Activated CD4-positive, alpha-beta T cell treated with anti-CD3 and anti-CD28 coated beads, Interleukin-2, Interleukin-4, amounts not matched to agents 100 ng/mL and 50 ng/mL, durations not matched to agents 16 hours and 8 hours (primary cell): ENCODE measurements at regions not wholly inside any gene's neighbourhood (a gene's known extent, or its start where the extent isn't known, plus 50 kb on each side); places are given as distances from the start of the nearest gene placed in this dataset.
A peak's percentile ranks its signal among the peaks of the same experiment; 100 is the strongest.
"Not testable (repeated sequence)": the region's sequence is repeated elsewhere in the genome, so short reads cannot be mapped to it uniquely, and the experiment has no call there.

Source experiments
- DNase-seq: peaks from one replicate; pipeline ENCODE4 v3.0.0-alpha.2; 2020; ENCODE audit warnings: low spot score

DNA sequence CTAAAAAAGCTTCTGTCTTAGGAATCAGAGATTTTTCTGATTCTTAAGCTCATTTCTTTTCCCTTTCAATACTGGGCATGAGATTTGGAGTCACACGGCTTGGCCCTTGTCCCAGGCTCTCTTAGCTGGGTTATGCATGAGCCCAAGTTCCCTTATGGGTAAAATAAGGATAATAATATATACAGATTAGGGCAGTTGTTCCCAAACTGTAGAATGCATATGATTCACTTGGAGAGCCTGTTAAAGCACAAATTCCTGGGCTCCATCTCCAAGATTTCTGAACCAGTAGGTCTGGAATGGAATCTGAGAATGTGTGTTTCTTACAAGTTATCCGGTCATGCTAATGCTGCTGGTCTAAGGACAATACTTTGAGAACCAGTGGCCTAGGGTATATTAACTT is 154.0 kb downstream of the REEP3 start:
- DNase-seq: no peak

DNA sequence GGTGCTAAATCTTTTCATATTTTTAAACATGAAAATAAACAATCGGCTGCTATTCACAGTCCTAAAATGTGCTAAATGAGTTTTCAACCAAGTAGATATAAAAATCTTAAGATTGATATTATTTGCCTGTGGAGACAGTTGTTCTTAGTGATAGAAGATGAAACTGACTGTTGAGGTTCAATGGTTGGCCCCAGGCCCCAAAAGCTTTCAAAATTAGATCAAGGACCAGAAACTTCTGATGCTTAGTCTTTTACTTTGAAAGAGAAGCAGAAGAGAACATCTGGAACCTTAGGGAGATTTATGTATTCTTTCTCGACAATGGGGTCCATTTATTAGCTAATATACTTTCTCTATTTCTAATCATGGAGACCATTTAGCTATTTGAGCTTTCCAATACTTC is 155.8 kb downstream of the REEP3 start:
- no peak for DNase-seq

DNA sequence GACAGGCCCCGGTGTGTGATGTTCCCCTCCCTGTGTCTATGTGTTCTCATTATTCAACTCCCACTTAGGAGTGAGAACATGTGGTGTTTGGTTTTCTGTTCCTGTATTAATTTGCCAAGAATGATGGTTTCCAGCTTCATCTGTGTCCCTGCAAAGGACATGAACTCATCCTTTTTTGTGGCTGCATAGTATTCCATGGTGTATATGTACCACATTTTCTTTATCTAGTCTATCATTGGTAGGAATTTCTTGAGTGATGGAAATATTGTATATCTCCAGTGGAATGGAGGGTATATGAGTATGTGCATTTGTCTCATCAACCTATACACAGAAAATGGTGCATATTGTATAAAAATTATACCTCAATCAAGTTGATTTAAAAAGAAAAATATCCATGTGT is 159.3 kb downstream of the REEP3 start:
- DNase-seq: not testable (repeated sequence)

DNA sequence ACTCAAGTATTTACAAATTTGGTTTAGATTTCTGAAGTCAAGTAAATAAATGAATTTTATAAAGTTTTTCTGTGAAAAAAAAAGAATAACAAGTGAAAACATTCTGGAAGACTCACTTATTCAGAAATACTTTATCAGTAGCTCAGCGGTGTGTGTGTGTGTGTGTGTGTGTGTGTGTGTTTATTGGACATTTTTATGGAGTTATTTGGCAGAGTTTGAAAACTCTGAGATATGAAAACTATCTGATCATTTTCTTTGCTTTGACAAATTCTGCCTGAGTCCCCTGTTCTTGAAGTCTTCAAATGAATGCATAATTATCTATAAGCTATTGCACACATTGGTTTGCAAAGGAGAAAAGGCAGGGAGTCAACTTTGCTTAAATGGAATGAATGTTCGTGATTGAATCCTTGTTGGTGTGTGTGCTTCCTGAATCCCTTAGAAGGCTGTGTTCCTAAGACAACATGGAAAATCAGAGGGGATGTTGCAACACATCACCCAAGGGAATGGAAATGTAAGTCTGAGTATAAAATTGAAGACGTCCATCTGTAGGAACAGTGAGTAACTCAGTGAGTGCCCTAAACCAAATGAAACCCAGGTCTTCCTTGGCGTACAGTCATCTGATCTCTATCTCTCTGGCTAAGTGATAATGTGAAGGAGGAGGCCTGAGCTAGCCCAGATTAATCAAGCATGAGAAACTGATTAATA is 160.9 kb downstream of the REEP3 start:
- peak; percentile 28 for DNase-seq

DNA sequence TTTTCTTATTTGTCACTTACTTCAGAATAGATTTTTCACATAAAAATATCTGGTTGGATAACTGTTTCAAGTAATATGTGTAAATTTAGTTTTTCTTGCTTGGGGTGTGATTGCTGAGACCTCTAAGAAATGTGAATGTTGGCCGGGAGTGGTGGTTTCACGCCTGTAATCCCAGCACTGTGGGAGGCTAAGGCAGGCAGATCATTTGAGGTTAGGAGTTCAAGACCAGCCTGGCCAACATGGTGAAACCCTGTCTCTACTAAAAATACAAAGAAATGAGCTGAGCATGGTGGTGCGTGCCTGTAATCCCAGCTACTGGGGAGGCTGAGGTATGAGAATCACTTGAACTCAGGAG is 161.5 kb downstream of the REEP3 start:
- DNase-seq: not testable (repeated sequence)

DNA sequence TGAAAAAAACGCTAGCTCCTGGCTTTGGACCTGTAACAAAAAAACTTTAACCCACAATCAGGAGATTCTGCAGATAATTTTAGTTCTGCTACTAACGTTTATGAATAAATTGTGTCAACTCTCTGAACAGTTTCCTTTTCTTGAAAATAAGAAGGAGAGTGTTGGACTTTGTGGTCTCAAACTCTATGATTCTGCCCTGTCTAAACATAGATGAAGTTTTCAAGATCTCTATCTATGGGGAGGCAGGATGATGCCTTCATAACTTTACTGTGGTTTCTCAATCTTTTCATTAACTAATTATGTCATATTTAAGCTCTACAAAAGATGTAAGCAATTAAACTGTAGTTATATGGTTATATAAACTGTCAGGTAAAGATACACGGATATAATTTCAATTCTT is 162.0 kb downstream of the REEP3 start:
- DNase-seq: peak; percentile 38

DNA sequence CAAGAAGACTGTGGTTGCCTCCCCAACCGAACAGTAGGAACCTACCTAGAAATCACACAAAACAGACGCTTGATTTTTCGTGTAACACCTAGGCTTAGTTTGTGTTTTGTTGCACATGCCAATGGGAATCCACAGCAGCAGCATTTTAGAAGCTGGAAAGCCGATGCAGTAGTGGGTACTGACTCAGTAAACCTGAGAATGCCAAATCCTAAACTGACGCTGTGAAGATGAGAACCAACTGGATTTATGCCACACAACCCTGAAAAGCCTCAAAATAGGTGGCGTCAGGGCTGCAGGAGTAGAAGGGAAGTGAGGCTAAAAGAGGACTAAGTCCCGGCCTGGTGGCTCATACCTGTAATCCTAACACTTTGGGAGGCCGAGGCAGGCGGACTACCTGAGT is 162.5 kb downstream of the REEP3 start:
- no peak for DNase-seq

DNA sequence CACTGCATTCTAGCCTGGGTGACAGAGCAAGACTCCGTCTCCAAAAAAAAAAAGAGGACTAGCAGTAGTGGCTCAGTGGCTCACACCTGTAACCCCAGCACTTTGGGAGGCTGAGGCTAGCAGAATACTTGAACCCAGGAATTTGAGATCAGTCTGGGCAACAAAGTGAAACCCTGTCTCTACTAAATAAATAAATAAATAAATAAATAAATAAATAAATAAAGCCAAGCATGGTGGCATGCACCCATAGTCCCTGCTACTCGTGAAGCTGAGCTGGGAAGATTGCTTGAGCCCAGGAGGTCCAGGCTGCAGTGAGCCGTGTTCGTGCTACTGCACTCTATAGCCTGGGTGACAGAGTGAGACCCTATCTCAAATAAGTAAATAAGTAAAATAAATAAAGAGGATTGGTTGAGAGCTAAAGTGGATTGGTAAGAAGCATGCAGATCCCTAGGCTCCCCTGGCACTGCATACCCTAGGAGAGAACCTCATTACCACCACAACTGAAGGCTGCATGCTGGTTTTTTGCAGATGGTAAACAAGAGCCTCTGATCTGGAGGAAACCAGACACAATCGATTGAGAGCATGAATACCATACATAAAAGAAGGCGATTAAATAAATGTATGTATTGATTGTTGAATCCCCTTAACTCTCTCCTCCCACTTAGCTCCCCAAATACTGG is 163.2 kb downstream of the REEP3 start:
- no peak for DNase-seq

DNA sequence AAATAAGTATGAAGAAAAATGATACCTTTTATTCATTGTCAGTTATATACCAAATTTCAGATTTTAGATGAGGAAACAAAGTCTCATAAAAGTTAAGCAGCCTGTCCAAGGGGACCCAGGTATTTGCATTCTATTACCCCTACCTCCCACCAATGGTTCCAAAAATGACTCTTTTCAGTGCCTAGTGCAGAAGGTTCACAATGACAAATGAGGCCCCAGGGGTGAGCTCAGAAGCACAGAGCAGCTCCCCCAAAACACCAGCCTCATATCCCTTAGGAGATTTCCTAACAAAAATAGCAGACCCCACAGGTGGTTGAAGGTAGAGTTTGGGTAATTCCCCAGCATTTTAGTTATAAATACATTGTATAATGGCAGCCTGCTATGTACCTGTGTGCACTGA is 168.6 kb downstream of the REEP3 start:
- DNase-seq: no peak

DNA sequence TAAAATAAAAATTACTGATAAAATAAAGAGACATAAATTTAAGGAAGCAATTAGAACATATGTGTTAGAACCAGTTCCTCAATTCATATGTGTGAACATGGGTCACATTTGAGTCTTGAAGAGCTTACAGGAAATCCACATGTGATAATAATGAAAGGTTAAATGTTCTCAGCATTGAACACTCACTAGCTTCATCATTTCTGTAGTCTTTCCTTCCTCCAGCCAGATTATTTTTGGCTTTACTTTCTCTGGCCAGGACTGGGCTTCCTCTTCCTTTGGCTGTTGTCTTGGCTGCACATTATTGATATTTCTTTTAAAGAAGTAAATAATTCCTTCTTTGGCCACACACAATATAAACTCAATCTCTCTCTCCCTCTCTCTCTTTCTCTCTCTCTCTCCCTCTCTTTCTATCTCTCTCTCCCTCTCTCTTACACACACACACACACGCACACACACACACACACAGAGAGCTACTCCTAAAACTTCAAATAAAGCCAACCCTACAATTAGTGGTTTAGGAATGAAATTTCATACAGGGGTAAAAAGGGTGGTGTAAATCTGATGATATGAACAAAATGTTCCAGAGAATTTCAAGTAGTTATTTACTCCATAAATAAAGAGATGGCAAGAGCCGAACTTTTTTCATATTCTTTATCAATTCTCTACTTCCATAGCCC is 171.2 kb downstream of the REEP3 start:
- DNase-seq: no peak

DNA sequence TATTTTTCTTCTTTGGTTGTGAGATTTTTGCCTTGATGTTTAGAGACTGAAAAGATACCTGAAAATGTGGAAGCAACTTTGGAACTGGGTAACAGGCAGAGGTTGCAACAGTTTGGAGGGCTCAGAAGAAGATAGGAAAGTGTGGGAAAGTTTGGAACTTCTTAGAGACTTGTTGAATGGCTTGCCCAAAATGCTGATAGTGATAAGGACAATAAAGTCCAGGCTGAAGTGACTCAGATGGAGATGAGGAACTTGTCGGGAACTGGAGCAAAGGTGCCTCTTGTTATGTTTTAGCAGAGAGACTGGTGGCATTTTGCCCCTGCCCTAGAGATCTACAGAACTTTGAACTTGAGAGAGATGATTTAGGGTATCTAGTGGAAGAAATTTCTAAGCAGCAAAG is 171.8 kb downstream of the REEP3 start:
- DNase-seq: not testable (repeated sequence)

DNA sequence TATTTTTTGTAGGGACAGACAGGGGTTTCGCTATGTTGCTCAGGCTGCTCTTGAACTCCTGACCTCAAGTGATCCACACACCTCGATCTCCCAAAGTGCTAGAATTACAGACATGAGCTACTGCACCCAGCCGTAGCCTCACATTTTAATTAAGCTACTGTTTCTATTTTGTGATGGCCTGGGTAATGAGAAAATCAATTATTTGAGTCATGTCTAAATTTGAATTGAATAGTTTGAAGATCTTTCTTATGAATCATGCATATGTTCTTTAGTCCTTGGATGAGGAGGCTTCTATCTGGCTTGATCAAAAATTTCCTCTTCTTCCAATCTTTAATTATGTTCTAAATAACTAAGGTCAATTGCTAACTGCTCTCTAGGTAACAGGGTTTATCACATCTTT is 175.0 kb downstream of the REEP3 start:
- no peak for DNase-seq

DNA sequence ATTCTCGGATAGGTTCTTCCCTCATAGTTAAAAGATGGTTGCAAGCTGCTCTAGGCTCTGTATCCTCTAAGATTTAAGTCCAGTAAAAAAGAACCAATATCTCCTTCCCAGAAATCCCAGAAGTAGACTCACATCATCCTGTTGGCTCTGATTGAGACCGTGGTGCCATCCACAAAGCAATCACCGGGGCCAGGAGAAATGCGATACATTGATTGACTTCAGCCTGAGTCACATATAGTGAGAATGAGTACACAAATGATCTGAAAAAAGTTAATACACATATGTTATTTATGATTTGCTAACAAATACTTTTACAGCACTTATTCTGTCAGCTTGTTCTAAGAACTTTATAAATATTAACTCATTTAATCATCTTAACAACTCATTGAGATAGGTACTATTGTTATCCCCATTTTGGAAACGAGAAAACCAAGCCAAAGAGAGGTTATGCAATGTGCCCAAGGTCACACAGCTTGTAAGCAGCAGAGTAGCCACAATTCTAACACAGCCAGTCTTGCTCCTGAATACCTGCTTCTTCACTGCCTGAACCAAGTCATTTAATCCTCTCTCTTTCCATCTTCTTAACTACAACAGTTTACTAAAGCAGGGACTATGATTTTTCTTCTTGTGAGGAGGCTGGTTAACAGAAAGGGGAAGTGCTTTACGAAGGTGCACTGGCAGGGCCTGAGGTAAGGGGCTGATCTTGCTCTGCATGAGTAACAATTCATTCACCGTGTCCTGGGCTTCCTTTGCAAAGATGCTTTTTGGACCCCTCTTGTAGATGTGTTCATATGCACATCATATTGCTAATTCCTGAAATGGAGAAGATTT is 177.0 kb downstream of the REEP3 start:
- no peak for DNase-seq

DNA sequence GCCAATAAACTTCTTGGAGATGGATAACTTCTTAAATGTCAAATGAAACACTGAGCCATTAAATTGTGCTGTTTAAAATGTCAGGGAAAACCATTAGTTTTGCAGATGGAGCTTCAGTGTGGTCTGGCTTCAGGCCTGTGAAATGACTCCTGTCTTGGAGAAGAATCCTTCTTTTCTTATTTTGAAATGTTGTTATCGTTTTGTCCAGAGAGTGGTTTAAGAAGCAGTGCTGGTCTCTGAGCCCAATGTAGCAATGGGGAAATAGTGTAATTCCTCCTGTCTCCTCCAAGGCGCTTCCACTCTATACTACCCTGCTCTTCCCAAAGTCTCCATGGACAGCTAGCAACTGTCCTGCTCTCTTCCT is 177.6 kb downstream of the REEP3 start:
- DNase-seq: no peak

DNA sequence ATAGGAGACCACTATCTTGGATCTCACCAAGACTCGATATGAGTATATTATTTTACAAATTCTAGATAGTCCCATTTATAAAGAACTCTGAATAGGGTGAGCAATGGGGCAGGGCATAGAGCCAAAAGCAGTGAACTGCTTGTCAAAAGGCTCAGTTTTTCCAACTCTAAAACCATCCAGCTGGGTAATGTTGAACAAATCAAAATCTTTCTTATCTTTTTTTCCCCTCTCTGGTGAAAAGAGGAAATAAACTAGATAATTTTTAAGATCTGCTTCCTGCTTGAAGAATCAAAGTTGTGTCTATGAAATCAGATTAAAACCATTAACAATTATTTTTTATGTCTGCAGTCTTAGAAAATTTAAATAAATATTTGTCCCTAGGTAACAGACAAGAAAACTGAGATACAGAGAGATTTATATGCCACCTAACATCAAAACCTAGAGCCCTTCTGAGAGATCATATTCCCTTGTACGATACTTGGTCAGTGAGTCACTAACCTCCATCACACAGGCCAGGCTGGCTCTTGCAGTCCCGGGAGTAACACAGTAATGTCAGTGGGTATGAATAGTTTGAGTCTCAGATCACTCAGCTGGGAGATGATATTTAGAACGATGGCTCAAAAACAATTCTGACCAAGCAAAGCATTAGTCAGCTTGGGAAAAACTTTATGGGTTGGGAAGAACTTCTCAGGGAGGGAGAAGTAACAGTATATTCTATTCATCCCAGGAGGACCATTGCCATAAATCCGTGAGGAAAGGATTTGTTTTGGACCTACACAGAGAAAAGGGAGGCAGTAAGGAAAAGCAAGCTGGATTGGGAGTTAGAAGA is 178.8 kb downstream of the REEP3 start:
- peak; percentile 47 for DNase-seq

DNA sequence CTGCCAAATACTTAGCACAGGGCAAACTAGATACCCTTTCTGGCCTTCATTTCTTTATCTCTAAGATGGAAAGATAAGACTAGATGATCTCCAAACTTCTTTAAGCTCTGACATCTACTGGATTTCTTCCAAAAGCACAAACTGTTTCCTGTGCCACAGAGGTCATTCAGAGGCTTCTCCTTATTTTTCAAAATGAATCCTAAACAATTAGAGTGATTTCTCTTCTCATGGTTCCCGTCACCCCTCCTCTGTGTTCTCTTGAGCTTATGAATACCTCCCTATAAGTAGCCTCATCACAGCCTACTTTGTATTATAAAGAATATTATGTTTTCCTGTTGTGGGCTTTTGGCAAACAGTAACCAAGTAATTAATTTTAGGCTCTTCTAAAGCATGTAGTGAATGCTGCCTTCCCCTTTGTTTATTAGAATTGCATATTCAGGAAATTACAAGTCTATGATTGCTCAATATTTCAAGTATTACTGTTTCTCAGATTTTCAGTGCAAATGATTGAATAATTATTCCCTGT is 179.5 kb downstream of the REEP3 start:
- no peak for DNase-seq

DNA sequence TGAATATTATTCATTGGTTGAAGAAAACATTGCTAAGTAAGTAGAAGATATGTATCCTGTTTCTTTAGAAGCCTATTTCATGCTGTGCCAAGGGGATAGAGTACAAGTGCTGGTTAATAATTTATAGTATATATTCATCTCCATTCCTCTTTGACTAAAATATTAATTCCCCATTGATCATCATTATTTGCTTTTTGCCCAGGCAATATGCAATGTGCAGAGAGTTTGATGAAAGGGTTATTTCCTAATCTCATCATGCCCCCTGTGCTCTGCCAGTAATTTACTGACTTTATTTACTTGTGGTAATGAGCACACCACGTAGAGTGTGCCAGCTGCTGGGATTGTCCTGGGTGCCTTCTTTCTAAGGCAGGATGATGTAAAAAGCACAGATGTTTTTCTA is 180.9 kb downstream of the REEP3 start:
- DNase-seq: no peak

DNA sequence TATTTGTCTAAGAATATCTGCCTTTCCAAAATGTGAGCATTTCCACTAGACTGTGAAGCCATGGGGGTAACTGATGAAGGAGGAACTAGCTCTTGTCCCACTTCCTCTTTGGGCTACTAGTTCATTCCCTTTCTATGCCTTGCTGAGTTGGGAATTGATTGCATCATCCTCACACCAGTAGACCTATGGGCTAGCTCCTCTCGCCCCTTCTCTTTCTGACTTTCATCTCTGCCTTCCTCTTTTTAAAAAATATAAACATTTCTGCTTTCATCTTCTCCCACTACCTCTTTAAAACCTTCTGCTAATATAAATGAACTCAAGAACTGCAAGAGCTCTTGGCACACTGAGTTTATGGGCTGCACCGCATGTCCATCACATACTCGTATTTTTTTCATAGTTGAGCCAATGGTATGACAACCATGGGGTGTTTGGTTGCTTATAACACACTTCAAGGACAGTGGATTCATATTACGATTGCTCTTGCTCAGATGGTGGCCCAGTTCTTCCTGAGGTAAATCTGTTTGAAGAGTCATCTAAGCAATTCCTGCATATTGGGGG is 182.0 kb downstream of the REEP3 start:
- no peak for DNase-seq

DNA sequence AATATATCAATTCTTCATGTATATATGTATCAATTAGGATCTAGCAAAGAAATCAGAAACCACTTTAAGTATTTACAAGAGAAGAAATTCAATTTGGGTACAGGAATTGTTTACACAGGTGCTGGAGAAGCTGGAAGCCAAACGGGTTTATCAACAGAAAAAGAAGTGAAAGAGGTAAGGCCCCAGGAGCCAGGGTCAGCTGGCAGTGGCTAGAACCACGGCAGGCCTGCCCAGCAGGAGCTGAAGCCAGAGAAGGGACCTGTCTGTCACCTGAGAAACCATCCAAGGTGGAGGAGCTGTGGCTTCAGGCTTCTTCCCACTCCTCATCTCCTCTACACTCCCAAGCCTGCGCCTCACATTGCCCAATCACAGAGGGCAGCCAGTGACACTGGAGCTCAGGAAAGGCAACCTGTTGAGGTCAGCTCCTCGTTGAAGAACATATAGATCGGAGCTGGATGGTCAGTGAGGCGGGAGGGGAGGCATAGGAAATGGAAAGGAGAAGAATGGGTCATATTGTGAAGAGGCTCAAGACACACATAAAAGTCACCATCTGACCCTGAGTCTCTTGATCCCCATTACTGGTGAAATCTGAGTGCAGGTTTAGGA is 182.6 kb downstream of the REEP3 start:
- DNase-seq: no peak

DNA sequence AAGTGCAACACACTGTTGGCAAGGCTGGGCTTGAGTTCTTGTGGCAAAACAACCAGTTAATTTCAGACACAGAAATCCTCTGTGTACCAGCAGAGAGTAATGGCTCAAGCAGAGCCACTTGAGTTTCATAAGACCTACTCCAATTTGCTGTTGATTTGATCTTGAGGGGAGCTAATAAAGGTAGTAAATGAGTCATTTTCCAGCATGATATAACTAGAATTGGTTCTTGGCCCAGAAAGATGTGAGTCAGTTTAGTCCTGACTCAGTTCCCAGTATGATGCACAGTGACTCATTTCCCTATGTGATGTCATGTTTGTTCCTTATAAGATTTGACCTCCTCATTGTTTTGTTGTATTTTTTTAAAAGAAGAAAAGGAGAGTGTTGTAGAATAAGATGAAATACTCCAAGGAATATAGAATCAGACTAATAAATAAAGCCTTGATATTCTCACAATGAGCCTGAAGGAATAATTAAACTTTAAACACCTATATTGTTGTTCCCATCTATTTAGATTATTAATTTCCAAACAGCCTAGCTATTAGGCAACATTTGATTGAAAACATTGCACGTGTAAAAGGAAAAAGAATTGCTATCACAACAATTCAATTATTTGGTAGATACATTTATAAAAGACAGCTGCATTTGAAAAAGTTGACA is 186.2 kb downstream of the REEP3 start:
- peak; percentile 93 for DNase-seq
